HepG2 (cell line): ENCODE measurements at regions not wholly inside any gene's neighbourhood (a gene's known extent, or its start where the extent isn't known, plus 50 kb on each side); places are given as distances from the start of the nearest gene placed in this dataset.

ENCODE experiments used
- ATAC-seq: fragments of 200-7000 bp; cut with Tn5 transposase; 3 replicates; pipeline ENCODE4 v1.9.1; 2020; ENCODE audit warnings: mild to moderate bottlenecking, moderate library complexity
- BruUV-seq: library from RNA; stranded (reverse); fragments of 400-500 nt; replicated peaks from 2 replicates; lab custom pipeline; 2021; lab: Mats Ljungman, UMichigan
- CTCF ChIA-PET: fragments of 300-600 bp; formaldehyde crosslinking; extraction: SDS; loops from one replicate; lab custom pipeline; 2021; ENCODE audit warnings: low total read pairs, inconsistent platforms, low intra/inter-chr PET ratio; lab: Yijun Ruan, JAX
- POLR2A ChIA-PET: fragments of 350-600 bp; sonication (Branson Sonifier 250); formaldehyde crosslinking; loops from one replicate; lab custom pipeline; 2020; ENCODE audit warnings: antibody characterized with exemption, inconsistent platforms; lab: Yijun Ruan, JAX
- DNase-seq: peaks from one replicate; pipeline ENCODE4 v3.0.0-alpha.2; 2015; ENCODE audit warnings: low spot score
- FAIRE-seq: peaks from 3 replicates; lab custom pipeline; 2011; peaks lifted over from hg19 to GRCh38; lab: Jason Lieb, UNC
- H2AFZ ChIP-seq: one replicate; pipeline ENCODE4 v1.6.1; 2011; ENCODE audit warnings: low read length, inconsistent platforms
- H3K27ac ChIP-seq: fragments of 300-600 bp; 3 replicates; pipeline ENCODE4 v1.8.0; 2011; ENCODE audit warnings: mixed run types, mild to moderate bottlenecking, mixed read lengths, low read length, inconsistent platforms; ENCODE audit not compliant: insufficient read depth; ENCODE audit errors: extremely low read length
- H3K27me3 ChIP-seq, 2 experiments: fragments of 200-600 bp in 1 of 2; 2 replicates in 1 of 2; 3 replicates in 1 of 2; pipeline versions ENCODE4 v1.6.0 to v1.8.0; 2011; ENCODE audit warnings: low read length in 2 of 2, mild to moderate bottlenecking in 2 of 2, moderate library complexity in 2 of 2, inconsistent platforms in 1 of 2; ENCODE audit not compliant: insufficient read depth in 2 of 2, control insufficient read depth in 1 of 2
- H3K36me3 ChIP-seq, 2 experiments: fragments of 200-600 bp in 1 of 2; replicated peaks in 1 of 2; 2 replicates in 1 of 2; 3 replicates in 1 of 2; pipeline versions ENCODE4 v1.5.1 to v1.8.0; 2011; ENCODE audit warnings: low read length in 2 of 2, inconsistent platforms in 1 of 2; ENCODE audit not compliant: insufficient read depth in 2 of 2, control insufficient read depth in 1 of 2
- H3K4me1 ChIP-seq: 2 replicates; pipeline ENCODE4 v1.5.1; 2012; ENCODE audit warnings: low read length, inconsistent platforms; ENCODE audit not compliant: insufficient read depth
- H3K4me2 ChIP-seq: 2 replicates; pipeline ENCODE4 v1.6.0; 2011; ENCODE audit warnings: low read depth, low read length, inconsistent platforms
- H3K4me3 ChIP-seq, 3 experiments: fragments of 200-600 bp in 1 of 3; sonication (generic), shearing (Covaris generic) in 1 of 3; replicated peaks in 1 of 3; 2 replicates each; pipeline ENCODE4 v1.5.1; 2011 to 2016; ENCODE audit warnings: low read length in 3 of 3, inconsistent platforms in 2 of 3, low read depth in 2 of 3, mild to moderate bottlenecking in 2 of 3, control low read depth in 1 of 3, mixed read lengths in 1 of 3; ENCODE audit not compliant: insufficient read depth in 1 of 3
- H3K79me2 ChIP-seq: one replicate; pipeline ENCODE4 v1.6.1; 2011; ENCODE audit warnings: low read length, inconsistent platforms; ENCODE audit not compliant: insufficient read depth
- H3K9ac ChIP-seq: 2 replicates; pipeline ENCODE4 v1.6.0; 2011; ENCODE audit warnings: mild to moderate bottlenecking, low read depth, low read length, inconsistent platforms; ENCODE audit not compliant: insufficient read depth
- H3K9me3 ChIP-seq: 2 replicates; pipeline ENCODE4 v1.5.1; 2012; ENCODE audit warnings: mild to moderate bottlenecking, low read length
- H4K20me1 ChIP-seq: 2 replicates; pipeline ENCODE4 v1.6.0; 2011; ENCODE audit warnings: inconsistent platforms, mild to moderate bottlenecking, low read length, moderate library complexity; ENCODE audit not compliant: insufficient read depth
- MAFF ChIP-seq: IDR thresholded peaks from 2 replicates; pipeline ENCODE4 v1.6.1; 2011; ENCODE audit warnings: low read depth, low read length, improper control_type of control experiment
- MAFK ChIP-seq, 2 experiments: IDR thresholded peaks in 1 of 2; conservative IDR thresholded peaks in 1 of 2; 2 replicates each; pipeline ENCODE4 v1.6.1; 2011; ENCODE audit warnings: improper control_type of control experiment in 2 of 2, low read length in 2 of 2
- NKX3-1 ChIP-seq: sonication (generic); formaldehyde crosslinking; IDR thresholded peaks from 2 replicates; pipeline ENCODE4 v1.5.0; 2020; ENCODE audit warnings: missing genetic modification reagents
- SOX13 ChIP-seq, 3 experiments: fragments of 450-650 bp in 1 of 3; sonication (generic) in 1 of 3; formaldehyde crosslinking in 1 of 3; IDR thresholded peaks in 2 of 3; conservative IDR thresholded peaks in 1 of 3; 2 replicates each; pipeline versions ENCODE4 v1.5.0 to v1.6.1; 2016 to 2020; ENCODE audit warnings: antibody characterized with exemption in 1 of 3, mild to moderate bottlenecking in 1 of 3, missing compliant biosample characterization in 1 of 3, missing genetic modification reagents in 1 of 3, moderate library complexity in 1 of 3
- in situ Hi-C: cut with HindIII; loops from 2 replicates; pipeline ENCODE4 v1.10.0; 2017; ENCODE audit warnings: low pct_unique_long_range_greater_than_20kb; ENCODE audit not compliant: extremely low pct_ligation_motif_present
- intact Hi-C: fragments of 100-400 bp; cut with micrococcal nuclease; formaldehyde crosslinking; loops from one replicate; pipeline ENCODE4 v1.10.0; 2022; ENCODE audit not compliant: unreplicated experiment
- TF ChIP-seq, protein P1 (sequence below): sonication (generic); formaldehyde crosslinking; IDR thresholded peaks from 2 replicates; pipeline ENCODE4 v1.4.0; 2020; ENCODE audit warnings: missing genetic modification reagents, borderline replicate concordance
- TF ChIP-seq, protein P2 (sequence below): sonication (generic); formaldehyde crosslinking; IDR thresholded peaks from 2 replicates; pipeline ENCODE4 v1.4.0; 2020; ENCODE audit warnings: missing genetic modification reagents

DNA sequence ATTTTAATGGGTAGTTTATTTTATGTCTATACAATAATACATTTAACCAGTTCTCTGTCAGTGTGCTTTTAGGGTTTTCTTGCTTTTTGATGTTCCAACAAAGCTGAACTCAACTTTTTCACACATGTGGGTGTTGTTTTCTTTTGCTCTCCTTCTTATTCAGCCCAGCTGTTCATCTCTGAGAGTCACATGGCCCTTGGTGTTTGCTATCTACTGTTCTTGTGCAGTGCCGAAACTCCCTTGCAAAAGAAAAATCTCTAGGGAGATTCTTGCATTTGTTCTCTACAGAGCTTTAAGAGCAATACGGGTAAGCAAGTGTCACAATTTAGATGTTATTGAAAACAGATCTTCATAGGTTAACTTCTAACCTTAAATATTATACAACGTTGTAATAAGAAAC, 281.1 kb upstream of the CXADR start (continued):
- TF ChIP-seq, protein P1, sequence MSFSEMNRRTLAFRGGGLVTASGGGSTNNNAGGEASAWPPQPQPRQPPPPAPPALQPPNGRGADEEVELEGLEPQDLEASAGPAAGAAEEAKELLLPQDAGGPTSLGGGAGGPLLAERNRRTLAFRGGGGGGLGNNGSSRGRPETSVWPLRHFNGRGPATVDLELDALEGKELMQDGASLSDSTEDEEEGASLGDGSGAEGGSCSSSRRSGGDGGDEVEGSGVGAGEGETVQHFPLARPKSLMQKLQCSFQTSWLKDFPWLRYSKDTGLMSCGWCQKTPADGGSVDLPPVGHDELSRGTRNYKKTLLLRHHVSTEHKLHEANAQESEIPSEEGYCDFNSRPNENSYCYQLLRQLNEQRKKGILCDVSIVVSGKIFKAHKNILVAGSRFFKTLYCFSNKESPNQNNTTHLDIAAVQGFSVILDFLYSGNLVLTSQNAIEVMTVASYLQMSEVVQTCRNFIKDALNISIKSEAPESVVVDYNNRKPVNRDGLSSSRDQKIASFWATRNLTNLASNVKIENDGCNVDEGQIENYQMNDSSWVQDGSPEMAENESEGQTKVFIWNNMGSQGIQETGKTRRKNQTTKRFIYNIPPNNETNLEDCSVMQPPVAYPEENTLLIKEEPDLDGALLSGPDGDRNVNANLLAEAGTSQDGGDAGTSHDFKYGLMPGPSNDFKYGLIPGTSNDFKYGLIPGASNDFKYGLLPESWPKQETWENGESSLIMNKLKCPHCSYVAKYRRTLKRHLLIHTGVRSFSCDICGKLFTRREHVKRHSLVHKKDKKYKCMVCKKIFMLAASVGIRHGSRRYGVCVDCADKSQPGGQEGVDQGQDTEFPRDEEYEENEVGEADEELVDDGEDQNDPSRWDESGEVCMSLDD (CRISPR knock-in tag): no peak
- TF ChIP-seq NKX3-1 (CRISPR knock-in tag): no peak

DNA sequence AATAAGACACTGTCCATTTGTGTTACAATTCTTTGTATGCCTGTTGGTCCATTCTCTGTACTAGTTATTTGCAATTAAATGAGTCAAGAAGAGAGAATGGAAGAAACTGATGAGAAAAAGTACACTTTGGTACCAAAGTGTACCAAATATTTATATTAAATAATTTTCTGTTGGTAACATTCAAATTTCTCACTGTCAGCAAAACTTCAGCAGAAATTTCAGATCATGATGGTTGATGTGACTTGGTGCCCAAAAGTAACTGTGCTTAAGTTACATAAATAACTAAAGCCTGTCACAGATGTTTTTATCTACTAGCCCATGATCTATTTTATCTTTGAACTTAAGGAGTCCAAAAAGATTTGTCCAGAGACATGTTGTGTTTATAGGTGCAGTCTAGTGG, 274.4 kb upstream of the CXADR start:
- peak; percentile 58 to 80 for TF ChIP-seq MAFK (conservative IDR thresholded peaks at IDR 0.05 in 1 of 2, IDR thresholded peaks at IDR 0.05 in 1 of 2; ENCODE audit: low read length in 2 of 2)
- TF ChIP-seq SOX13 (IDR thresholded peaks at IDR 0.05): no peak
- no peak for TF ChIP-seq SOX13 (CRISPR knock-in tag; conservative IDR thresholded peaks at IDR 0.05 in 1 of 2, IDR thresholded peaks at IDR 0.05 in 1 of 2)
- peak; percentile 68 for TF ChIP-seq MAFF
- TF ChIP-seq, protein P2, sequence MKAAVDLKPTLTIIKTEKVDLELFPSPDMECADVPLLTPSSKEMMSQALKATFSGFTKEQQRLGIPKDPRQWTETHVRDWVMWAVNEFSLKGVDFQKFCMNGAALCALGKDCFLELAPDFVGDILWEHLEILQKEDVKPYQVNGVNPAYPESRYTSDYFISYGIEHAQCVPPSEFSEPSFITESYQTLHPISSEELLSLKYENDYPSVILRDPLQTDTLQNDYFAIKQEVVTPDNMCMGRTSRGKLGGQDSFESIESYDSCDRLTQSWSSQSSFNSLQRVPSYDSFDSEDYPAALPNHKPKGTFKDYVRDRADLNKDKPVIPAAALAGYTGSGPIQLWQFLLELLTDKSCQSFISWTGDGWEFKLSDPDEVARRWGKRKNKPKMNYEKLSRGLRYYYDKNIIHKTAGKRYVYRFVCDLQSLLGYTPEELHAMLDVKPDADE (CRISPR knock-in tag): no peak
- Histone ChIP-seq H3K9ac (no peak overlapping the region), H3K27ac (no peak overlapping the region), H3K27me3 (no peaks in the 10 kb centered on the region), H3K4me2 (no peak overlapping the region), H4K20me1 (no peaks in the 10 kb centered on the region), H3K79me2 (no peaks in the 10 kb centered on the region), H3K4me3 (no peak overlapping the region), H3K4me1 (no peaks in the 10 kb centered on the region), H2AFZ (no peak overlapping the region), H3K36me3 (no peaks in the 10 kb centered on the region), H3K9me3 (no peaks in the 10 kb centered on the region)
- FAIRE-seq (no peak), DNase-seq (no peak), ATAC-seq (no peak)
- CTCF ChIA-PET: no interaction called here
- intact Hi-C loops: no loop called here
- BruUV-seq: no TSS peak
- in situ Hi-C loops: no loop called here
- POLR2A ChIA-PET: no interaction called here
